ENCODE measurements at regions not wholly inside any gene's neighbourhood (a gene's known extent, or its start where the extent isn't known, plus 50 kb on each side); places are given as distances from the start of the nearest gene placed in this dataset.

DNA sequence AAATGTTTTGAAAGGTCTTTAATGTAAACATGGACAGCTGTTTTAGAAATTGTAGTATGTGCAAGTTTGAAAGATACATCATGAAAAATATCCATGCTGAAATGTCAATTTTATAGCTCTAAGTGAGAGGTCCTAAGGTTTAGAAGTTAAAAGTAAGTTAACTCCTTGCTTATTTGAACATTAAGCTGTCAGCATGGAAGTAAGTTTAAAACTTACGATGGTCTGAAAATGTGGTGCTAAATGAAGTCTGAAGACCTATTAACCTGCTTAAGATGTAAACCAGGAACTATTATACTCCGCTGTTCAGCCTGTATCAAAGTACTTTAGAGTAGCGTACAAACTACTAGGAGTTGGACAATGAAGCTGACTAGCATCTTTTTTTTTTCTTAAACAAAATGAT is 1082.4 kb downstream of the TMTC2 start:
- no peaks in the 10 kb centered on the region for H4K20me1 ChIP-seq (ENCODE audit: control insufficient read depth, extremely low read depth, insufficient read depth, low read length)
- H3K9me3 ChIP-seq (ENCODE audit: control insufficient read depth, low read depth, low read length) = no peaks in the 10 kb centered on the region
- dilution Hi-C loops (cut with MboI; ENCODE audit: extremely low pct_ligation_motif_present, low sequenced_read_pairs) = no loop called here
- FAIRE-seq (no peak), DNase-seq (ENCODE audit: low read depth, low spot score) (no peak)
- no peaks in the 10 kb centered on the region for H3K27me3 ChIP-seq (ENCODE audit: control insufficient read depth, extremely low read depth, insufficient read depth, low read length)
- H3K9ac ChIP-seq (ENCODE audit: control insufficient read depth, extremely low read depth, insufficient read depth, low read length) = no peak overlapping the region
- no peaks in the 10 kb centered on the region for H3K9me1 ChIP-seq (ENCODE audit: control insufficient read depth, extremely low read depth, insufficient read depth, low read length)
- no peak overlapping the region for H2AFZ ChIP-seq (ENCODE audit: control insufficient read depth, low read length)
- no peak overlapping the region for H3K27ac ChIP-seq (ENCODE audit: control insufficient read depth, insufficient read depth, low read length)
- no peak overlapping the region for H3K4me3 ChIP-seq (ENCODE audit: control insufficient read depth in 2 of 3, extremely low read depth in 1 of 3, insufficient read depth in 2 of 3, low read depth in 1 of 3, low read length in 3 of 3)
- H3K4me2 ChIP-seq (ENCODE audit: control insufficient read depth, extremely low read depth, insufficient read depth, low read depth, low read length) = no peak overlapping the region
- H3K4me1 ChIP-seq (ENCODE audit: control insufficient read depth, extremely low read depth, insufficient read depth, low read length) = peaks cover under 1% of the 10 kb centered on the region
- H3K79me2 ChIP-seq (ENCODE audit: control insufficient read depth, insufficient read depth, low read length) = no peaks in the 10 kb centered on the region
- TF ChIP-seq, protein P1, sequence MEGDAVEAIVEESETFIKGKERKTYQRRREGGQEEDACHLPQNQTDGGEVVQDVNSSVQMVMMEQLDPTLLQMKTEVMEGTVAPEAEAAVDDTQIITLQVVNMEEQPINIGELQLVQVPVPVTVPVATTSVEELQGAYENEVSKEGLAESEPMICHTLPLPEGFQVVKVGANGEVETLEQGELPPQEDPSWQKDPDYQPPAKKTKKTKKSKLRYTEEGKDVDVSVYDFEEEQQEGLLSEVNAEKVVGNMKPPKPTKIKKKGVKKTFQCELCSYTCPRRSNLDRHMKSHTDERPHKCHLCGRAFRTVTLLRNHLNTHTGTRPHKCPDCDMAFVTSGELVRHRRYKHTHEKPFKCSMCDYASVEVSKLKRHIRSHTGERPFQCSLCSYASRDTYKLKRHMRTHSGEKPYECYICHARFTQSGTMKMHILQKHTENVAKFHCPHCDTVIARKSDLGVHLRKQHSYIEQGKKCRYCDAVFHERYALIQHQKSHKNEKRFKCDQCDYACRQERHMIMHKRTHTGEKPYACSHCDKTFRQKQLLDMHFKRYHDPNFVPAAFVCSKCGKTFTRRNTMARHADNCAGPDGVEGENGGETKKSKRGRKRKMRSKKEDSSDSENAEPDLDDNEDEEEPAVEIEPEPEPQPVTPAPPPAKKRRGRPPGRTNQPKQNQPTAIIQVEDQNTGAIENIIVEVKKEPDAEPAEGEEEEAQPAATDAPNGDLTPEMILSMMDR (optimal IDR thresholded peaks at IDR 0.05 in 1 of 3, IDR thresholded peaks at IDR 0.05 in 1 of 3, conservative IDR thresholded peaks at IDR 0.05 in 1 of 3; ENCODE audit: extremely low read depth in 1 of 3, insufficient read depth in 2 of 3, low read length in 3 of 3) = no peak
- no peak for TF ChIP-seq EZH2 (IDR thresholded peaks at IDR 0.05; ENCODE audit: low read length)
- no peaks in the 10 kb centered on the region for H3K36me3 ChIP-seq (ENCODE audit: control insufficient read depth in 2 of 2, extremely low read depth in 1 of 2, insufficient read depth in 2 of 2, low read length in 2 of 2)

DNA sequence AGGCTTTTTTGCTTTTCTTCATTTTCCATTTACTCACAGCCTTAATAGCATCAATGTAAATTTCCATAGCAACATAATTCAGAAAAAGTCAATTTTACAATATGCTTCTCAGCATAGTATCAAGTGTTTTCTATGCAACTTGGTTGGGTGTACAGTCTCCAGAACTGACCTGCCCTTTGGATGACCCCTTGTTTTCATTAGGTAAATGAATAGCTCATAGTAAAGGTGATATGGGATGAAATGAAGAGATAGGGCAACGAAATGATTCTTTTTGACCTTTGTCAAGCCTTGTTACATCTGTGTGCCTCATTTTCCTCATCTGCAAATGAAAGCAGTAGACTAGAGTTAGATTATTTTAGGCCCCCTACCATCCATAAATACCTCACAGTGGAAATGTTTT is 1081.0 kb downstream of the TMTC2 start:
- Histone ChIP-seq H3K4me2 (ENCODE audit: control insufficient read depth, extremely low read depth, insufficient read depth, low read depth, low read length) (no peak overlapping the region), H3K27me3 (ENCODE audit: control insufficient read depth, extremely low read depth, insufficient read depth, low read length) (no peaks in the 10 kb centered on the region), H3K36me3 (ENCODE audit: control insufficient read depth in 2 of 2, extremely low read depth in 1 of 2, insufficient read depth in 2 of 2, low read length in 2 of 2) (no peaks in the 10 kb centered on the region), H4K20me1 (ENCODE audit: control insufficient read depth, extremely low read depth, insufficient read depth, low read length) (no peaks in the 10 kb centered on the region), H3K9me1 (ENCODE audit: control insufficient read depth, extremely low read depth, insufficient read depth, low read length) (no peaks in the 10 kb centered on the region), H3K9ac (ENCODE audit: control insufficient read depth, extremely low read depth, insufficient read depth, low read length) (no peak overlapping the region), H3K4me3 (ENCODE audit: control insufficient read depth in 2 of 3, extremely low read depth in 1 of 3, insufficient read depth in 2 of 3, low read depth in 1 of 3, low read length in 3 of 3) (no peak overlapping the region), H3K27ac (ENCODE audit: control insufficient read depth, insufficient read depth, low read length) (no peak overlapping the region), H3K9me3 (ENCODE audit: control insufficient read depth, low read depth, low read length) (no peaks in the 10 kb centered on the region), H3K4me1 (ENCODE audit: control insufficient read depth, extremely low read depth, insufficient read depth, low read length) (peaks cover 14% of the 10 kb centered on the region), H2AFZ (ENCODE audit: control insufficient read depth, low read length) (peak overlapping the region; percentile 10), H3K79me2 (ENCODE audit: control insufficient read depth, insufficient read depth, low read length) (no peaks in the 10 kb centered on the region)
- TF ChIP-seq EZH2 (IDR thresholded peaks at IDR 0.05; ENCODE audit: low read length) = no peak
- TF ChIP-seq, protein P1 (optimal IDR thresholded peaks at IDR 0.05 in 1 of 3, IDR thresholded peaks at IDR 0.05 in 1 of 3, conservative IDR thresholded peaks at IDR 0.05 in 1 of 3; ENCODE audit: extremely low read depth in 1 of 3, insufficient read depth in 2 of 3, low read length in 3 of 3) = no peak
- DNase-seq (ENCODE audit: low read depth, low spot score) (no peak), FAIRE-seq (peak; percentile 34)
- dilution Hi-C loops (cut with MboI; ENCODE audit: extremely low pct_ligation_motif_present, low sequenced_read_pairs) = no loop called here

All from keratinocyte (primary cell).